Vagina (tissue), 2 donors: ENCODE measurements at regions not wholly inside any gene's neighbourhood (a gene's known extent, or its start where the extent isn't known, plus 50 kb on each side); places are given as distances from the start of the nearest gene placed in this dataset.

Source experiments
- POLR2A ChIP-seq, 2 donors: fragments of 450-650 bp; IDR thresholded peaks; one replicate each; pipeline ENCODE4 v1.6.1; 2017; ENCODE audit warnings: antibody characterized with exemption in 2 of 2, mild to moderate bottlenecking in 2 of 2, moderate library complexity in 2 of 2
- TF ChIP-seq, protein P1 (sequence below), 3 experiments: fragments of 450-650 bp in 2 of 3; fragments of 200-600 bp in 1 of 3; sonication (generic) in 1 of 3; IDR thresholded peaks; one replicate each; pipeline ENCODE4 v1.5.1; 2017 to 2019; ENCODE audit warnings: antibody characterized with exemption in 3 of 3, mild to moderate bottlenecking in 2 of 3, moderate library complexity in 2 of 3

DNA sequence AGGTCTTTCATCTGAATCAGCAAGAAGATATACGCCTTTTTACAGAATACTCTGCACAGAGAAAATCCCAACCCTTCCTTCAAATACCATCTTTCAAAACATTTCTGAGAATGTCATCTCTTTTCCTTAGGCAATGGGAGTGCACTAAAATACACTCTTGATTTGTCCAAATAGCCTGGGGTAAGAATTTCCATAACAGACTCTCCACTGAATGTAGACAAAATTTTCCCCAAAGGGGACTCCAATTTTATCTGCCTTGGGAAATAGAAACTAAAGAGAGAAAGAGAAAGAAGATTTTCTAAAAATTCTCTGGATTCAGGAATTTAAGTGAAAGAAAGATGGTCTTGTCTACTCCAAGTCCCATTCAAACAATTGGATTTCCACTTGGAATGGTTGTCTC lies 394.5 kb upstream of the CHAC2 start:
- TF ChIP-seq, protein P1, sequence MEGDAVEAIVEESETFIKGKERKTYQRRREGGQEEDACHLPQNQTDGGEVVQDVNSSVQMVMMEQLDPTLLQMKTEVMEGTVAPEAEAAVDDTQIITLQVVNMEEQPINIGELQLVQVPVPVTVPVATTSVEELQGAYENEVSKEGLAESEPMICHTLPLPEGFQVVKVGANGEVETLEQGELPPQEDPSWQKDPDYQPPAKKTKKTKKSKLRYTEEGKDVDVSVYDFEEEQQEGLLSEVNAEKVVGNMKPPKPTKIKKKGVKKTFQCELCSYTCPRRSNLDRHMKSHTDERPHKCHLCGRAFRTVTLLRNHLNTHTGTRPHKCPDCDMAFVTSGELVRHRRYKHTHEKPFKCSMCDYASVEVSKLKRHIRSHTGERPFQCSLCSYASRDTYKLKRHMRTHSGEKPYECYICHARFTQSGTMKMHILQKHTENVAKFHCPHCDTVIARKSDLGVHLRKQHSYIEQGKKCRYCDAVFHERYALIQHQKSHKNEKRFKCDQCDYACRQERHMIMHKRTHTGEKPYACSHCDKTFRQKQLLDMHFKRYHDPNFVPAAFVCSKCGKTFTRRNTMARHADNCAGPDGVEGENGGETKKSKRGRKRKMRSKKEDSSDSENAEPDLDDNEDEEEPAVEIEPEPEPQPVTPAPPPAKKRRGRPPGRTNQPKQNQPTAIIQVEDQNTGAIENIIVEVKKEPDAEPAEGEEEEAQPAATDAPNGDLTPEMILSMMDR (IDR thresholded peaks at IDR 0.05), result no peak
- TF ChIP-seq POLR2A (IDR thresholded peaks at IDR 0.05), result no peak
